ENCODE measurements at regions not wholly inside any gene's neighbourhood (a gene's known extent, or its start where the extent isn't known, plus 50 kb on each side); places are given as distances from the start of the nearest gene placed in this dataset.

DNA sequence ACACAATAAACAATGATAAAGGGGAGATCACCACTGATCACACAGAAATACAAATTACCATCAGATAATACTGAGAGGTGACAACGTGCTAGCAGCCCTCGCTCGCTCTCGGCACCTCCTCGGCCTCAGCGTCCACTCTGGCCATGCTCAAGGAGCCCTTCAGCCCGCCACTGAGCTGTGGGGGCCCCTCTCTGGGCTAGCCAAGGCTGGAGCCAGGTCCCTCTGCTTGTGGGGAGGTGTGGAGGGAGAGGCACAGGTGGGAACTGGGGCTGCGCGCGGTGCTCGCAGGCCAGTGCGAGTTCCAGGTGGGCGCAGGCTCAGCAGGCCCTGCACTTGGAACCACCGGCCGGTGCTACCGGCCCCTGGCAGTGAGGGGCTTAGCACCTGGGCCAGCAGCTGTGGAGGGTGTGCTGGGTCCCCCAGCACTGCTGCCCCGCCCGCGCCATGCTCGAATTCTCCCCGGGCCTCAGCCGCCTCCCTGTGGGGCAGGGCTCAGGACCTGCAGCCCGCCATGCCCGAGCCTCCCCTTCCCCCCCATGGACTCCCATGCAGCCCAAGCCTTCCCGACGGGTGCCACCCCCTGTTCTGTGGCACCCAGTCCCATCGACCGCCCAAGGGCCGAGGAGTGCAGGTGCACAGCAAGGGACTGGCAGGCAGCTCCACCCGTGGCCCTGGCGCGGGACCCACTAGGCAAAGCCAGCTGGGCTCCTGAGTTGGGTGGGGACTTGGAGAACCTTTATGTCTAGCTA is 340.0 kb upstream of the GULP1 start:
- Histone ChIP-seq H3K27me3 (replicated peaks in 2 of 5; ENCODE audit: control insufficient read depth in 4 of 5, insufficient read depth in 5 of 5, low read length in 4 of 5) (no peaks in the 10 kb centered on the region), H3K4me1 (ENCODE audit: control extremely low read depth in 1 of 4, control insufficient read depth in 4 of 4, insufficient read depth in 4 of 4, low read length in 3 of 4) (no peaks in the 10 kb centered on the region), H3K36me3 (ENCODE audit: control insufficient read depth in 4 of 4, insufficient read depth in 4 of 4, low read length in 3 of 4) (no peaks in the 10 kb centered on the region), H3K9me3 (ENCODE audit: control extremely low read depth in 1 of 5, control insufficient read depth in 4 of 5, insufficient read depth in 2 of 5, low read depth in 1 of 5, low read length in 4 of 5) (peaks cover 0 to 3% (median 0%) of the 10 kb centered on the region in 5 experiments), H3K4me3 (ENCODE audit: control insufficient read depth in 1 of 7, extremely low read depth in 1 of 7, insufficient read depth in 4 of 7, low read depth in 2 of 7, low read length in 6 of 7) (no peak overlapping the region), H3K27ac (ENCODE audit: insufficient read depth in 1 of 2, low read depth in 1 of 2, low read length in 2 of 2, poor library complexity in 1 of 2, severe bottlenecking in 2 of 2) (no peak overlapping the region)
- ChIA-PET POLR2A (no interaction called here), CTCF (no interaction called here)
- no peak for DNase-seq
- WGBS (ENCODE audit: insufficient coverage) = 97% methylated on average over 26 of the region's 32 CpGs

DNA sequence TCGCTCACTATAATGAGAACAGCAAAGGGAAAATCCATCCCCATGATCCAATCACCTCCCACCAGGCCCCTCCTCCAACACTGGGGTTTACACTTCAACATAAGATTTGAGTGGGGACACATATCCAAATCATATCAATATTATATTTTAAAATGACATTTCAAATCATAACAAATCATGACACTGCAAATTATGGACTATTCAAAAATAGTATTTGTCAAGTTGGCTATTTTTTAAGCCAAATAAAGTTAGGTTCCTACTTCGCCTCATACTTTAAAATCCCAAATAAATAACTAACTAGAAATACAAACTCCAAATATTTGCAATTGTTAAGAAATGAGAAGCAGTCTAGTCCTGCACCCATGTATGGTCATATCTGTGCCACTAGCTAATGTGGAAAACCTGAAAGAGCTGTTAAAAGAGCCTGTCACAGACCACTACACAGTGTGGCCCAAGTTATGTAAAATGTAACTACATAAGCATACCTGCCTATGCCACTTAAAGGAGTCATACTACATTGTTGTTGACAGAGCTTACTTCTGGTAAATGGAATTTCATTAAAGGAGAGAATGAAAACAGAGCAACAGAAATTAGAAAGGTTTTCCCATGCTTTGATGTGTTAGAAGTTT is 334.7 kb upstream of the GULP1 start:
- WGBS (ENCODE audit: insufficient coverage) = 86% methylated on average over 1 of the region's 2 CpGs
- Histone ChIP-seq H3K36me3 (ENCODE audit: control insufficient read depth in 4 of 4, insufficient read depth in 4 of 4, low read length in 3 of 4) (no peaks in the 10 kb centered on the region), H3K9me3 (ENCODE audit: control extremely low read depth in 1 of 5, control insufficient read depth in 4 of 5, insufficient read depth in 2 of 5, low read depth in 1 of 5, low read length in 4 of 5) (no peaks in the 10 kb centered on the region), H3K4me3 (ENCODE audit: control insufficient read depth in 1 of 7, extremely low read depth in 1 of 7, insufficient read depth in 4 of 7, low read depth in 2 of 7, low read length in 6 of 7) (no peak overlapping the region), H3K4me1 (ENCODE audit: control extremely low read depth in 1 of 4, control insufficient read depth in 4 of 4, insufficient read depth in 4 of 4, low read length in 3 of 4) (no peaks in the 10 kb centered on the region), H3K27ac (ENCODE audit: insufficient read depth in 1 of 2, low read depth in 1 of 2, low read length in 2 of 2, poor library complexity in 1 of 2, severe bottlenecking in 2 of 2) (no peak overlapping the region), H3K27me3 (replicated peaks in 2 of 5; ENCODE audit: control insufficient read depth in 4 of 5, insufficient read depth in 5 of 5, low read length in 4 of 5) (no peaks in the 10 kb centered on the region)
- ChIA-PET CTCF (no interaction called here), POLR2A (interaction anchor here (0.6 kb wide), 1 partner anchor 311 kb away, joined by 5 read pairs; no protein-coding TSS in a partner anchor)
- DNase-seq = no peak

DNA sequence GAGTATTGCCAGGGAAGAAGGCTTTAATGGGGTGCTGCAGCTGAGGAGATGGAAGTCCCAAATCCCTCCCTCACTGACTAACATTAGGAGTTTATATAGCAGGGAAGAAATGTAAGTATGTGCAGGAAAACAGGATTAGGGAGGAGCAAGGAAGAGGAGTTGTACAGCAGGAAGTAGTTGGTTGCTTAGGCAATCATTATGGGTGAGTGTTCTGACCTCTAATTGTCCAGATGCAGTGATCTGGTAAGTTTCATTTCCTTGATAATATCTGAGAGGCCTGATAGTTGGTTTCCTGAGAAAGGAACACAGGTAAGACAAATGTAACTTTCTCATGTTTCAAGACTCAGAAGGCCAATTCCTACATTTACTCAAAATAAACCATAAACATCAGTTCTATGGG is 331.9 kb upstream of the GULP1 start:
- Histone ChIP-seq H3K27me3 (replicated peaks in 2 of 5; ENCODE audit: control insufficient read depth in 4 of 5, insufficient read depth in 5 of 5, low read length in 4 of 5) (no peaks in the 10 kb centered on the region), H3K4me3 (ENCODE audit: control insufficient read depth in 1 of 7, extremely low read depth in 1 of 7, insufficient read depth in 4 of 7, low read depth in 2 of 7, low read length in 6 of 7) (no peak overlapping the region), H3K27ac (ENCODE audit: insufficient read depth in 1 of 2, low read depth in 1 of 2, low read length in 2 of 2, poor library complexity in 1 of 2, severe bottlenecking in 2 of 2) (no peak overlapping the region), H3K4me1 (ENCODE audit: control extremely low read depth in 1 of 4, control insufficient read depth in 4 of 4, insufficient read depth in 4 of 4, low read length in 3 of 4) (no peaks in the 10 kb centered on the region), H3K36me3 (ENCODE audit: control insufficient read depth in 4 of 4, insufficient read depth in 4 of 4, low read length in 3 of 4) (no peaks in the 10 kb centered on the region), H3K9me3 (ENCODE audit: control extremely low read depth in 1 of 5, control insufficient read depth in 4 of 5, insufficient read depth in 2 of 5, low read depth in 1 of 5, low read length in 4 of 5) (no peaks in the 10 kb centered on the region)
- ChIA-PET POLR2A (no interaction called here), CTCF (interaction anchor here (0.9 kb wide), 1 partner anchor 12 kb away, joined by 3 read pairs; no protein-coding TSS in a partner anchor)
- no peak for DNase-seq

DNA sequence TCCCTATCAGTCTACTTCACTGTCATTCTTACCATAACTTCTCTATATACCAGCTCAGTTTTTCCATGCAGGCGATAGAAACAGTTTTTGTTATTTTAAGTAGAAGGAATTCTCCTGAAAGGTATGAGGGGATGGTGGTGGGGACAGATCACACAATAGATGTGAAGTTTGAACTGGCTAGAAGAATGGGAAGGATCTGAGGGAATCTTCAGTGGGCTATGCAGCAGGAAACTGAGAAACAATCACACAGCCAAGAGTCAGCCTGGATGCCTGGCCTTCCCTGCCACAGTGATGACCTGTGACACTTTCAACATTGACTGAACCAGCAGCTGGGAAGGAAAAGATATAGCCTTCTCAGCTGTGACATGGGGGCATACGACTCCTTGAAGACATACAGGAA is 329.1 kb upstream of the GULP1 start:
- CTCF ChIA-PET = interaction anchor here (0.9 to 1.6 kb wide), 2 partner anchors 69 to 463 kb away, joined by 3 to 4 read pairs; no protein-coding TSS in a partner anchor
- Histone ChIP-seq H3K4me1 (ENCODE audit: control extremely low read depth in 1 of 4, control insufficient read depth in 4 of 4, insufficient read depth in 4 of 4, low read length in 3 of 4) (no peaks in the 10 kb centered on the region), H3K27me3 (replicated peaks in 2 of 5; ENCODE audit: control insufficient read depth in 4 of 5, insufficient read depth in 5 of 5, low read length in 4 of 5) (no peaks in the 10 kb centered on the region), H3K36me3 (ENCODE audit: control insufficient read depth in 4 of 4, insufficient read depth in 4 of 4, low read length in 3 of 4) (no peaks in the 10 kb centered on the region), H3K27ac (ENCODE audit: insufficient read depth in 1 of 2, low read depth in 1 of 2, low read length in 2 of 2, poor library complexity in 1 of 2, severe bottlenecking in 2 of 2) (no peak overlapping the region), H3K9me3 (ENCODE audit: control extremely low read depth in 1 of 5, control insufficient read depth in 4 of 5, insufficient read depth in 2 of 5, low read depth in 1 of 5, low read length in 4 of 5) (no peaks in the 10 kb centered on the region), H3K4me3 (ENCODE audit: control insufficient read depth in 1 of 7, extremely low read depth in 1 of 7, insufficient read depth in 4 of 7, low read depth in 2 of 7, low read length in 6 of 7) (no peak overlapping the region)
- POLR2A ChIA-PET = no interaction called here
- whole genome bisulfite sequencing (ENCODE audit: insufficient coverage) = no CpG with 5 or more reads among the region's 2 CpGs
- no peak for DNase-seq

DNA sequence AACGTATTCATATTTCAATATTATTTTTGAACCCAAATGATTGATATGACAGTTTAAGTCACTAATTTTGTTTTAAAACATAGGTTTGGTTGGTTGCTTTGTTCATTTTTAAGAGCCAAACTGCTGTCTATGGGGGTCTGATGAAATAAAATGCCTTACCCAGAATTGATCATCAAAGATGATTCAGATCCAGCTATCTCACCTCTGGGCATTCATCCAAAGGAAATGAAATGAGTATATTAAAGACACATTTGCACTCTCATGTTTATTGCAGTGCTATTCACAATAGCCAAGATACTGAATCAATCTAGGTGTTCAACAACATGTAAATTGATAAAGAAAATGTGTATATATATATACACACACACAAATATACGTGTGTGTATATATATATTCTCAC is 326.9 kb upstream of the GULP1 start:
- CTCF ChIA-PET = no interaction called here
- Histone ChIP-seq H3K9me3 (ENCODE audit: control extremely low read depth in 1 of 5, control insufficient read depth in 4 of 5, insufficient read depth in 2 of 5, low read depth in 1 of 5, low read length in 4 of 5) (no peaks in the 10 kb centered on the region), H3K27me3 (replicated peaks in 2 of 5; ENCODE audit: control insufficient read depth in 4 of 5, insufficient read depth in 5 of 5, low read length in 4 of 5) (no peaks in the 10 kb centered on the region), H3K36me3 (ENCODE audit: control insufficient read depth in 4 of 4, insufficient read depth in 4 of 4, low read length in 3 of 4) (no peaks in the 10 kb centered on the region), H3K4me1 (ENCODE audit: control extremely low read depth in 1 of 4, control insufficient read depth in 4 of 4, insufficient read depth in 4 of 4, low read length in 3 of 4) (no peaks in the 10 kb centered on the region), H3K27ac (ENCODE audit: insufficient read depth in 1 of 2, low read depth in 1 of 2, low read length in 2 of 2, poor library complexity in 1 of 2, severe bottlenecking in 2 of 2) (no peak overlapping the region), H3K4me3 (ENCODE audit: control insufficient read depth in 1 of 7, extremely low read depth in 1 of 7, insufficient read depth in 4 of 7, low read depth in 2 of 7, low read length in 6 of 7) (no peak overlapping the region)
- DNase-seq = no peak
- POLR2A ChIA-PET = no interaction called here
- WGBS (ENCODE audit: insufficient coverage) = no CpG with 5 or more reads among the region's 2 CpGs

DNA sequence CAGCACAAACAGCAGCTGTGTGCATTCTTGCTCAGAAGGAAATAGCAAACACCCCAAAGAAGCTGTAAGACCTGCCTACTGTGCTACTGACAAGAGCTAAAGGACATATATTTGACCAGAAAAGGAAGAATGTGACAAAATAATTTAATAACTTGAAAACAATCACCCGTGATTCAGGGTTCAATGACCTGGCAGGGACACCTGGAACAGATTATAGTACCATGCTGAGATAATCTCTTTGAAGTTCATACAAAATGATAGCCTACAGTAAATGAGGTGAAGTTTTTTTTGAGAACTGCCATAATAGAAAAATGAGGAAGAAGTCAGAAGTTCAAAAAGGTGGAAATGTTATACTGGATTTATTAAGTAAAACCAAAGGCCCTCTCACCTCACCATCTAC is 324.8 kb upstream of the GULP1 start:
- no peaks in the 10 kb centered on the region for H3K9me3 ChIP-seq (ENCODE audit: control extremely low read depth in 1 of 5, control insufficient read depth in 4 of 5, insufficient read depth in 2 of 5, low read depth in 1 of 5, low read length in 4 of 5)
- H3K27ac ChIP-seq (ENCODE audit: insufficient read depth in 1 of 2, low read depth in 1 of 2, low read length in 2 of 2, poor library complexity in 1 of 2, severe bottlenecking in 2 of 2) = no peak overlapping the region
- ChIA-PET POLR2A (no interaction called here), CTCF (no interaction called here)
- no peaks in the 10 kb centered on the region for H3K27me3 ChIP-seq (replicated peaks in 2 of 5; ENCODE audit: control insufficient read depth in 4 of 5, insufficient read depth in 5 of 5, low read length in 4 of 5)
- WGBS (ENCODE audit: insufficient coverage) = no CpG with 5 or more reads among the region's 1 CpG
- H3K4me1 ChIP-seq (ENCODE audit: control extremely low read depth in 1 of 4, control insufficient read depth in 4 of 4, insufficient read depth in 4 of 4, low read length in 3 of 4) = no peaks in the 10 kb centered on the region
- no peak overlapping the region for H3K4me3 ChIP-seq (ENCODE audit: control insufficient read depth in 1 of 7, extremely low read depth in 1 of 7, insufficient read depth in 4 of 7, low read depth in 2 of 7, low read length in 6 of 7)
- H3K36me3 ChIP-seq (ENCODE audit: control insufficient read depth in 4 of 4, insufficient read depth in 4 of 4, low read length in 3 of 4) = no peaks in the 10 kb centered on the region
- no peak for DNase-seq

DNA sequence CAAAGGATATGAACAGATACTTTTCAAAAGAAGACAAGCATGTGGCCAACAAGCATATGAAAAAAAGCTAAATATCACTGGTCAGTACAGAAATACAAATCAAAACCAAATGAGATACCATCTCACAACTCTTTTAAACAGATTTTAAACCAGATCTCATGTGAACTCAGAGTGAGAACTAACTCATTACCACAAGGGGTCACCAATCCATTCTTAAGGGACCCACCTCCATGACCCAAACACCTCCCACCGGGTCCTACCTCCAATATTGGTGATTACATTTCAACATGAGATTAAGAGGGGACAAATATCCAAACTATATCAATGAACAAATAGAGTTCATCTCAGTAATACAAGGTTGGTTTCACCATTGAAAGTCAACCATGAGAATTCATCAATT is 319.8 kb upstream of the GULP1 start:
- no CpG with 5 or more reads among the region's 1 CpG for WGBS (ENCODE audit: insufficient coverage)
- CTCF ChIA-PET = interaction anchor here (1.1 kb wide), 1 partner anchor 12 kb away, joined by 3 read pairs; no protein-coding TSS in a partner anchor

More for the DNA sequence above, 319.8 kb upstream of the GULP1 start:
- Histone ChIP-seq H3K27me3 (replicated peaks in 2 of 5; ENCODE audit: control insufficient read depth in 4 of 5, insufficient read depth in 5 of 5, low read length in 4 of 5) (no peaks in the 10 kb centered on the region), H3K27ac (ENCODE audit: insufficient read depth in 1 of 2, low read depth in 1 of 2, low read length in 2 of 2, poor library complexity in 1 of 2, severe bottlenecking in 2 of 2) (no peak overlapping the region), H3K36me3 (ENCODE audit: control insufficient read depth in 4 of 4, insufficient read depth in 4 of 4, low read length in 3 of 4) (no peaks in the 10 kb centered on the region), H3K4me1 (ENCODE audit: control extremely low read depth in 1 of 4, control insufficient read depth in 4 of 4, insufficient read depth in 4 of 4, low read length in 3 of 4) (no peaks in the 10 kb centered on the region), H3K9me3 (ENCODE audit: control extremely low read depth in 1 of 5, control insufficient read depth in 4 of 5, insufficient read depth in 2 of 5, low read depth in 1 of 5, low read length in 4 of 5) (no peaks in the 10 kb centered on the region), H3K4me3 (ENCODE audit: control insufficient read depth in 1 of 7, extremely low read depth in 1 of 7, insufficient read depth in 4 of 7, low read depth in 2 of 7, low read length in 6 of 7) (no peak overlapping the region)
- POLR2A ChIA-PET = no interaction called here
- peak in 2 of 3 donors; percentile 15 to 24 for DNase-seq
